ENCODE measurements at regions not wholly inside any gene's neighbourhood (a gene's known extent, or its start where the extent isn't known, plus 50 kb on each side); places are given as distances from the start of the nearest gene placed in this dataset.
"Not testable (repeated sequence)": the region's sequence is repeated elsewhere in the genome, so short reads cannot be mapped to it uniquely, and the experiment has no call there.

DNA sequence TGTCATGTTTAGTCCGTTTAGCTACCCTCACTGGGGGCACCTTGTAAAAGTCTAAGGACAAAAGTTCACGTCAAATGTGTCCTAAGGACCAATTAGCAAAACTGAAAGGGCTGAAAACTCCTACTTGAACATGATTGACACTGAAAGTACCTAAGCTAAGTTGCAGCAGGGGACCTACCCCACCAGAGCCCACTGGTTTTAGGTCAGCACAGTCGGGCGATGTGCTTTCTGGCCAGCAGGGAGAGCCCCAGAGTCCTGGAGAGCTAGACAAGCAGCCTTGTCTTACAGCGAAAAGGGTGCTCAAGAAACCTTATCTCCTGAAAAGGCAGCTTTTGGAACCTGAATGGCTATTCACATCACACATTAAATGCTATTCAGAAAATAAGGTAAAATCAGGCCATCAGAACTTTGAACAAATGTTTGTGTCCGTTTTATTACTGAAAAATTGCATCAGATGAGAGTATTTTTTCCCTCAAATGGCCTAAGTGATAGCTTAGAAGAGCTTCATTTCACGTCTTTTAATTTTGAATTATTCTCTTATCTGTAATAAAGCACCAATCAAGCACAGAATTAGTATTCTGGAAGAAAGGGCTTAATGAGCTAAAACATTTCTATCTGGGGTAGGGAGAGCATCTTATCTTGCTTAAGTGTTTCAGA is 52.2 kb upstream of the MKI67 start:
- DNase-seq, result no peak

GRCh38 chr10:128180843-128181242 is 54.6 kb upstream of the MKI67 start:
- no peak for DNase-seq

DNA sequence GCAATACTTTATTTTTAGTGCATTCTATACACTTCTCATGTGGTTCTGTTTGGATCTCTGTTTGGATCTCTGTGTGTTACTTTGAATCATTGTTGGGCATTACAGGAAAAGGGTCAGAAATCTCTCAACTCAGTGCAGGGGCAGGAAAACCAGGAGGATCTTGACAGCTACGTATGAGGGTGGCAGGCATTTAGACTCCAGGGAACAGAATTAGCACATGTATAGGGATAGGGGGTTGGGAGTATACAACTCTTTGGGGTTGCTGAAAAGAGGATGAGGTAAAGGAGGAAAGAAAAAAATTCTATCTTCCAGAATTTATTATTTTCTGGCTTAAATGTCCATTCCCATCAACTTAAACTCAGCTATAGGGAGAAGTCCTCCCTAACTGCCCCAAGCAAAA is 59.4 kb upstream of the MKI67 start:
- DNase-seq, result no peak

GRCh38 chr10:128186959-128187787 is 61.0 kb upstream of the MKI67 start:
- no peak for DNase-seq

GRCh38 chr10:128187788-128188185 is 61.6 kb upstream of the MKI67 start:
- no peak for DNase-seq

- DNase-seq, result no peak
These were observed 63.0 kb upstream of the MKI67 start for GRCh38 chr10:128189176-128189575.

DNA sequence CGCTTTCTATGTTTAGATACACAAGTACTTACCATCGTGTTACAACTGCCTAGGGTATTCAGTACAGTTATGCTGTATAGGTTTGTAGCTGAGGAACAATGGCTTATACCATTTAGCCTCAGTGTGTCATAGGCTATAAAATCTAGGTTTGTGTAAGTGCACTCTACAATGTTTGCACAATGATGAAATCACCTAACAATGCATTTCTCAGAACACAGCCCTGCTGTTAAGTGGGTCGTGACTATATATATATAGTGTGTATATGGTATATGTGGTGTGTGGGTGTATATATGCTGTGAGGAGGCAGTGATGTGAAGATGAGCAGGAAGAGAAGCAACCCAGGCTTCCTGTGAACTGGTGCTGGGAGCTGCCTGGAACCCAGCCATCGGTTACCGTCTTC is 65.6 kb upstream of the MKI67 start:
- DNase-seq, result no peak

- DNase-seq, result not testable (repeated sequence)
These were observed 75.6 kb upstream of the MKI67 start for GRCh38 chr10:128201826-128202225.

DNA sequence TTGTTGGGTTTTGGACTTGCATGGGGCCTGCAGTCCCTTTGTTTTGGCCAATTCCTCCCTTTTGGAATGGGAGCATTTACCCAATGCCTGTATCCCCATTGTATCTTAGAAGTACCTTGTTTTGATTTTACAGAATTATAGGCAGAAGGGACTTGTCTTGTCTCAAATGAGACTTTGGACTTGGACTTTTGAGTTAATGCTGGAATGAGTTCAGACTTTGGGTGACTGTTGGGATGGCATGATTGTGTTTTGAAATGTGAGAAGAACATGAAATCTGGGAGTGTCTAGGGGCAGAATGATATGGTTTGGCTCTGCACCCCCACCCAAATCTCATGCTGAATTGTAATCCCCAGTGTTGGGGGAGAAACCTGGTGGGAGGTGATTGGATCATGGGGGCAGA is 76.8 kb upstream of the MKI67 start:
- no peak for DNase-seq

- DNase-seq, result not testable (repeated sequence)
These were observed 79.4 kb upstream of the MKI67 start for GRCh38 chr10:128205591-128205990.

- no peak for DNase-seq
These were observed 80.5 kb upstream of the MKI67 start for GRCh38 chr10:128206676-128207075.

- DNase-seq, result no peak
These were observed 83.6 kb upstream of the MKI67 start for GRCh38 chr10:128209862-128210214.

GRCh38 chr10:128210215-128211063 is 84.2 kb upstream of the MKI67 start:
- no peak for DNase-seq

DNA sequence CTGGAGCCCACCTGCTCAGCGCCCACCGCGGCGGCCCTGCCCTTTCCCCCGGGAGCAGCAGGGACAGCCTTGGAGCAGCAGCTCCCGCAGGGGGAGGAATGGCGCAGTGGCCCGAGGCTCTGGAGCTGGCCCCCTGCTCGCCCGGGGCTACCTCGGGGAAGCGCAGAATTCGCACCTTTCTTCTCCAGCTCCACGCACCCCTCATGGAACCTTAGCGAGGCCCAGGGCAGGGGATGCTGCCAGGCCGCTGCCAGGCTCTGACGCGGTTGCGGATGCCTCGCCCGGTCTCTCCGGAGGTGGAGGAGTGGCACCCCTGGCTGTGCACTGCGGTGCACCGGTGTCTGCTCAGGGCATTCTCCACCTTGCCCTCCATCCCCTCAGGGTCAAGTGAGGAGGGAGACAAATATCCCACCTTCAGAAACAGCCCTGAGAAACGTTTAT is 84.9 kb upstream of the MKI67 start:
- no peak for DNase-seq

GRCh38 chr10:128211953-128212727 is 85.9 kb upstream of the MKI67 start:
- peak; percentile 79 for DNase-seq

DNA sequence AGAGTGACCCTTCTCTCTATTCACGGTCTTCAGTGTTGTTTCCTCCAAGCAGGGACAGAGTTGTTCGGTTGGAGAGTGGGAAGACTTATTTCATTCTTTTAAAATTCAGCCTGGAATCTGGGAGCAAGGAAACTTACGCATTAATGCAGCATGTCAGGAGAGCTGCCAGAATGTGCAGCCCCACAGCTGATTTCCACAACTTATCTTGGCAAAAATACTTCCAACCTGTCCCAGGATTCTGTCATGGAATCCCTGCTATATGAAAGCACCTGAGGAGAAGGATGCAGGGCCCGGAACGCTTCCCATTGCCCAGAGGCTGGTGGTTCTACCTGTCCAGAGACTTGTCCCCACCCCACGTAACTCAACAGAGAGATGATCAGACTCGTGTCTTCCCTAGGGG is 86.9 kb upstream of the MKI67 start:
- no peak for DNase-seq

DNA sequence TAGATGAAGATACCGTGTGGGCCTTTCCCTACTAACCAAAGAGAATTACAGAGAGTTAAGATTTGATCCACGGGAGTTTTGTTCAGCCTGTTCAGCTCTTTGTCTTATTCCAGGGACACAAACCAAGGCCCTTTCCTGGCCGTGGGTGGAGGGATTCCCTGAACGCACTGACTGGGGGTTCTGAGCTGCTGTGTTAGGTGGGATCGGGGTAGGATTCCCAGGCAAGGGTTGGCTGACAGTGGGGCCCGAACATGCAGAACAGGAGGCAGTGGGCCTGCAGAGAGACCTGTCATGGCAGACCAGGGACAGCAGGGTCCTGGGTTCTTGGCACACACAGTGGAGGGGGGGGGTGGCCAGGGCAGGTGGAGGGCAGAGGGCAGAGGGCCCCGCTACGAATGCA is 89.5 kb upstream of the MKI67 start:
- no peak for DNase-seq

GRCh38 chr10:128217136-128217535 is 90.9 kb upstream of the MKI67 start:
- DNase-seq, result no peak

DNA sequence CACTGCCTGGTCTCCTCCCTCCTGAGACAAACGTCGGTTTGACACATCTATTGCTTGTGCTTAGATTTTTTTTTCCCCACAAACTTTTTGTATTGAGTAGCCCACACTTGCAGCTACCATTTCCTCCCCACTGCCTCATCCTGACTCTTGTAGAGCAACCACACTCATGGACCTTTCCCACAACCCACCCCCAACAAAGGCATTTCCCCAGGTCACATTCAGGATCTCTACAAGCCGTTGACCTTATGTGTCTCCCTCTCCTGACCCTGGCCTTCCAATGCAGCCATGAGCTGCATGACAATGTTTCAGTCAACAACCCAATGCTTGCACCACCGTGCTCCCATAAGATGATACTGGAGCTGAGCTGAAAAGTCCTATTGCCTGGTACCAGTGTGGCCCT is 91.9 kb upstream of the MKI67 start:
- DNase-seq, result no peak

GRCh38 chr10:128219295-128219694 is 93.1 kb upstream of the MKI67 start:
- DNase-seq, result no peak

- no peak for DNase-seq
These were observed 93.8 kb upstream of the MKI67 start for GRCh38 chr10:128220021-128220420.

DNA sequence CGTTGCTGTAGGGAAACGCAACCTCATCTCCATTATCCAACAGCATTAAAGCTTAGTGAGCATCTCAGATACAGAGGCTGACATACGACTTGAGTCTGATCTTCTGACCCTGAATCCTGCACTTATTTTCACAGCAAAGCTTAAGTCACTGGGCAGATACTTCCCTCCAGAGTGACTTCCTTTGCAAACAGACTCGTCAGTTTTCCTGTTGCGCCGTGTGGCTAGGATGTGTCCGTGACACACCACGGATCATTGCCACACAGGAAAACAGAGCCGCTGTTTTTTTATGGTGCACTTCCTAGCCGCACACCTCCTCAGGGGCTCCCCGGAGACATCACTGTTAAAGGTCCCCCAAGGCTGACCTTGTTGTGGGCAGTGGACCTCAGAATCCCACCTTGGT is 94.9 kb upstream of the MKI67 start:
- no peak for DNase-seq

DNA sequence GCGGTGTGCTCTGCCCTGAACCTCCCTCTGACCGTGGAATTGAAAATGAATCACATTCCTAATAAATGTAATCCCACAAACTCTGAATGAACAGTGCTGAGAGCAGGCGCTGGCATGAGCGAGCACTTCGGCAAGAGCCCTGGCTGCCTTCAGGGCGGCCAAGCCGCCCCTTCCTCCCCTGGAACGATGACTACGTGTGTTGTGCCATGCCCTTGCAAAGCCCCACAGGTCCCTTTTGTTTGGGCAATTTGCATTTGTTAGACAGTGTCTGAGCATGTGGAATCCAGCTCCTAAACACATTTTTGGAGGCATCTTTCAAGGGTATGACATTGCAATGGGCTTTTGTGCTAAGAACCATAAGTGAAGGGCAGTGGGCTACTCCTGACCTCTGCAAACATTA is 95.6 kb upstream of the MKI67 start:
- no peak for DNase-seq
